Caco-2 (cell line): ENCODE measurements at regions not wholly inside any gene's neighbourhood (a gene's known extent, or its start where the extent isn't known, plus 50 kb on each side); places are given as distances from the start of the nearest gene placed in this dataset.

Source experiments
- BruUV-seq: library from RNA; stranded (reverse); fragments of 400-500 nt; replicated peaks from 2 replicates; lab custom pipeline; 2021; lab: Mats Ljungman, UMichigan
- CTCF ChIA-PET: fragments of 300-600 bp; sonication (Branson Sonifier 250); formaldehyde crosslinking; loops from one replicate; lab custom pipeline; 2022; ENCODE audit warnings: antibody characterized with exemption; lab: Charles Lee
- POLR2A ChIA-PET: fragments of 300-600 bp; sonication (Branson Sonifier 250); formaldehyde crosslinking; loops from one replicate; lab custom pipeline; 2022; ENCODE audit warnings: antibody characterized with exemption; lab: Charles Lee
- DNase-seq, 2 experiments: peaks; one replicate each; pipeline versions ENCODE4 v3.0.0 to v3.0.0-alpha.2; 2020 to 2022
- H3K27me3 ChIP-seq: replicated peaks from 2 replicates; pipeline ENCODE4 v1.6.0; 2011; ENCODE audit warnings: low read length; ENCODE audit not compliant: control insufficient read depth, insufficient read depth
- H3K36me3 ChIP-seq: 2 replicates; pipeline ENCODE4 v1.5.1; 2011; ENCODE audit warnings: low read length; ENCODE audit not compliant: control insufficient read depth, insufficient read depth
- H3K4me1 ChIP-seq: fragments of 250-450 bp; sonication (Bioruptor Pico); 2 replicates; pipeline ENCODE4 v1.5.1; 2020; ENCODE audit warnings: mild to moderate bottlenecking
- H3K4me3 ChIP-seq: 2 replicates; pipeline ENCODE4 v1.5.1; 2011; ENCODE audit warnings: low read depth, mild to moderate bottlenecking, control low read depth, low read length
- H3K9me3 ChIP-seq: fragments of 250-450 bp; sonication (Bioruptor Pico); 2 replicates; pipeline ENCODE4 v1.5.1; 2020; ENCODE audit warnings: mild to moderate bottlenecking, moderate library complexity
- H3K27ac Mint-ChIP-seq: one replicate; pipeline ENCODE4 v1.8.0; 2022; ENCODE audit warnings: mixed read lengths; ENCODE audit not compliant: unreplicated experiment
- H3K27me3 Mint-ChIP-seq: one replicate; pipeline ENCODE4 v1.8.0; 2022; ENCODE audit warnings: mixed read lengths; ENCODE audit not compliant: insufficient read depth, unreplicated experiment
- H3K36me3 Mint-ChIP-seq: one replicate; pipeline ENCODE4 v1.8.0; 2022; ENCODE audit warnings: mild to moderate bottlenecking, mixed read lengths; ENCODE audit not compliant: insufficient read depth, unreplicated experiment
- H3K4me1 Mint-ChIP-seq: one replicate; pipeline ENCODE4 v1.8.0; 2022; ENCODE audit warnings: low read depth, mixed read lengths; ENCODE audit not compliant: unreplicated experiment
- H3K4me3 Mint-ChIP-seq: one replicate; pipeline ENCODE4 v1.8.0; 2022; ENCODE audit warnings: mild to moderate bottlenecking, moderate library complexity, mixed read lengths; ENCODE audit not compliant: unreplicated experiment
- H3K9me3 Mint-ChIP-seq: one replicate; pipeline ENCODE4 v1.8.0; 2022; ENCODE audit warnings: mixed read lengths; ENCODE audit not compliant: unreplicated experiment
- CTCF ChIP-seq, 2 experiments: fragments of 200-600 bp in 1 of 2; IDR thresholded peaks; 1 replicate in 1 of 2; 2 replicates in 1 of 2; pipeline versions ENCODE4 v1.5.1 to v1.8.0; 2011 to 2022; ENCODE audit warnings: antibody characterized with exemption in 1 of 2, control low read depth in 1 of 2, inconsistent platforms in 1 of 2, low read depth in 1 of 2, low read length in 1 of 2, mild to moderate bottlenecking in 1 of 2, moderate library complexity in 1 of 2; ENCODE audit not compliant: insufficient read depth in 1 of 2, severe bottlenecking in 1 of 2, unreplicated experiment in 1 of 2
- intact Hi-C: fragments of 100-400 bp; cut with micrococcal nuclease; formaldehyde crosslinking; loops from one replicate; pipeline ENCODE4 v1.10.0; 2022; ENCODE audit not compliant: unreplicated experiment

GRCh38 chr7:18128846-18129245 is 101.2 kb upstream of the PRPS1L1 start:
- Mint-ChIP-seq H3K36me3 (no peaks in the 10 kb centered on the region), H3K4me1 (no peaks in the 10 kb centered on the region), H3K27me3 (peaks cover 6% of the 10 kb centered on the region), H3K27ac (no peak overlapping the region), H3K4me3 (no peak overlapping the region), H3K9me3 (no peaks in the 10 kb centered on the region)
- POLR2A ChIA-PET, result no interaction called here
- no peak for TF ChIP-seq CTCF (IDR thresholded peaks at IDR 0.05; ENCODE audit: insufficient read depth in 1 of 2, low read depth in 1 of 2, low read length in 1 of 2, severe bottlenecking in 1 of 2, unreplicated experiment in 1 of 2)
- CTCF ChIA-PET, result interaction anchor here (0.6 kb wide), 1 partner anchor 174 kb away, joined by 3 read pairs; no protein-coding TSS in a partner anchor
- no peaks in the 10 kb centered on the region for H3K36me3 ChIP-seq
- intact Hi-C loops, result no loop called here
- no peak overlapping the region for H3K4me3 ChIP-seq
- no TSS peak for BruUV-seq
- no peaks in the 10 kb centered on the region for H3K9me3 ChIP-seq
- H3K27me3 ChIP-seq, result no peaks in the 10 kb centered on the region
- no peaks in the 10 kb centered on the region for H3K4me1 ChIP-seq
- DNase-seq, result no peak

- CTCF ChIA-PET, result no interaction called here
- Mint-ChIP-seq H3K4me1 (no peaks in the 10 kb centered on the region), H3K4me3 (no peak overlapping the region), H3K36me3 (no peaks in the 10 kb centered on the region), H3K9me3 (no peaks in the 10 kb centered on the region), H3K27ac (no peak overlapping the region), H3K27me3 (peaks cover 6% of the 10 kb centered on the region)
- POLR2A ChIA-PET, result no interaction called here
- DNase-seq, result no peak
- no peaks in the 10 kb centered on the region for H3K36me3 ChIP-seq
- intact Hi-C loops, result no loop called here
- no peak overlapping the region for H3K4me3 ChIP-seq
- H3K9me3 ChIP-seq, result no peaks in the 10 kb centered on the region
- H3K4me1 ChIP-seq, result no peaks in the 10 kb centered on the region
- no TSS peak for BruUV-seq
- TF ChIP-seq CTCF (IDR thresholded peaks at IDR 0.05; ENCODE audit: insufficient read depth in 1 of 2, low read depth in 1 of 2, low read length in 1 of 2, severe bottlenecking in 1 of 2, unreplicated experiment in 1 of 2), result no peak
- H3K27me3 ChIP-seq, result no peaks in the 10 kb centered on the region
Measured at GRCh38 chr7:18132811-18133210, 105.2 kb upstream of the PRPS1L1 start.

GRCh38 chr7:18133921-18134320 is 106.3 kb upstream of the PRPS1L1 start:
- Histone ChIP-seq H3K4me1 (no peaks in the 10 kb centered on the region), H3K27me3 (no peaks in the 10 kb centered on the region), H3K4me3 (no peak overlapping the region), H3K36me3 (no peaks in the 10 kb centered on the region), H3K9me3 (no peaks in the 10 kb centered on the region)
- Mint-ChIP-seq H3K4me3 (no peak overlapping the region), H3K27ac (no peak overlapping the region), H3K27me3 (peaks cover 6% of the 10 kb centered on the region), H3K9me3 (no peaks in the 10 kb centered on the region), H3K36me3 (no peaks in the 10 kb centered on the region), H3K4me1 (no peaks in the 10 kb centered on the region)
- DNase-seq, result no peak
- BruUV-seq, result no TSS peak
- intact Hi-C loops, result no loop called here
- TF ChIP-seq CTCF (IDR thresholded peaks at IDR 0.05; ENCODE audit: insufficient read depth in 1 of 2, low read depth in 1 of 2, low read length in 1 of 2, severe bottlenecking in 1 of 2, unreplicated experiment in 1 of 2), result no peak
- ChIA-PET POLR2A (no interaction called here), CTCF (no interaction called here)
